ENCODE measurements at regions not wholly inside any gene's neighbourhood (a gene's known extent, or its start where the extent isn't known, plus 50 kb on each side); places are given as distances from the start of the nearest gene placed in this dataset.

- TF ChIP-seq YY1 (IDR thresholded peaks at IDR 0.05; ENCODE audit: insufficient read depth, insufficient read length), result no peak
- TF ChIP-seq ZNF274 (IDR thresholded peaks at IDR 0.05; ENCODE audit: low read depth, low read length), result no peak
- TF ChIP-seq SUZ12 (IDR thresholded peaks at IDR 0.05; ENCODE audit: extremely low read depth, insufficient read depth, insufficient read length), result no peak
These were observed 76.4 kb downstream of the OAT start for GRCh38 chr10:124342136-124342820.

All from NT2/D1 (cell line).